Prostate gland (tissue), 2 donors: ENCODE measurements at regions not wholly inside any gene's neighbourhood (a gene's known extent, or its start where the extent isn't known, plus 50 kb on each side); places are given as distances from the start of the nearest gene placed in this dataset.

ENCODE experiments used
- CTCF ChIP-seq, 4 experiments: fragments of 200-600 bp in 2 of 4; fragments of 450-650 bp in 2 of 4; sonication (generic) in 2 of 4; IDR thresholded peaks; 1 replicate in 3 of 4; 2 replicates in 1 of 4; pipeline ENCODE4 v1.5.1; 2016 to 2019; ENCODE audit warnings: antibody characterized with exemption in 4 of 4, mild to moderate bottlenecking in 2 of 4, moderate library complexity in 2 of 4
- POLR2A ChIP-seq: fragments of 450-650 bp; IDR thresholded peaks from one replicate; pipeline ENCODE4 v1.6.1; 2016; ENCODE audit warnings: antibody characterized with exemption, mild to moderate bottlenecking
- POLR2AphosphoS5 ChIP-seq: sonication (generic); formaldehyde crosslinking; IDR thresholded peaks from one replicate; pipeline ENCODE4 v1.6.1; 2017; ENCODE audit warnings: antibody characterized with exemption

- no peak for TF ChIP-seq CTCF (IDR thresholded peaks at IDR 0.05)
- no peak for TF ChIP-seq POLR2A
- no peak for TF ChIP-seq POLR2AphosphoS5
Measured at GRCh38 chr3:188026191-188026968, 127.6 kb upstream of the LPP start.
